ENCODE measurements at regions not wholly inside any gene's neighbourhood (a gene's known extent, or its start where the extent isn't known, plus 50 kb on each side); places are given as distances from the start of the nearest gene placed in this dataset.

DNA sequence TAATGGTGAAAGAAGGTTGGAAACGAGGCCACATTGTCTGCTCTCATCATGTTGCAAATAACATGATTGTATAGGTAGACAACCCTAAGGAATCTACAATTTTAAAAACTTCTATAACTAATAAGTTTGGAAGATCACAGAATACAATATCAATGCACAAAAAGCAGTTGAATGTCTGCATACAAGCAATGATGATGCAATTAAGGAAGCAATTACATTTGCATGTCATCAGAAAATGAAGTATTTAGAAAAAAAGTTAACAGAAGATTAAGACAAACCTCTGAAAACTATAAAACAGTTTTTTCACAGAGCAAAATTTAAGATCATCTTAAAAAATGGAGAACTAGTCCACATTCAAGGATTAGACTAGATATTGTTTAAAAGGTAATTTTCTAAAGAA, 181.1 kb downstream of the METTL4 start:
- Mint-ChIP-seq H3K9me3 (ENCODE audit: low read depth) (peaks cover 8% of the 10 kb centered on the region), H3K36me3 (ENCODE audit: insufficient read depth) (peaks cover 2% of the 10 kb centered on the region), H3K4me1 (ENCODE audit: low read depth) (peaks cover 3% of the 10 kb centered on the region), H3K27me3 (no peaks in the 10 kb centered on the region), H3K27ac (no peak overlapping the region), H3K4me3 (ENCODE audit: low read depth) (no peak overlapping the region)
- DNase-seq (ENCODE audit: low spot score, unreplicated experiment): no peak
- TF ChIP-seq, protein P1, sequence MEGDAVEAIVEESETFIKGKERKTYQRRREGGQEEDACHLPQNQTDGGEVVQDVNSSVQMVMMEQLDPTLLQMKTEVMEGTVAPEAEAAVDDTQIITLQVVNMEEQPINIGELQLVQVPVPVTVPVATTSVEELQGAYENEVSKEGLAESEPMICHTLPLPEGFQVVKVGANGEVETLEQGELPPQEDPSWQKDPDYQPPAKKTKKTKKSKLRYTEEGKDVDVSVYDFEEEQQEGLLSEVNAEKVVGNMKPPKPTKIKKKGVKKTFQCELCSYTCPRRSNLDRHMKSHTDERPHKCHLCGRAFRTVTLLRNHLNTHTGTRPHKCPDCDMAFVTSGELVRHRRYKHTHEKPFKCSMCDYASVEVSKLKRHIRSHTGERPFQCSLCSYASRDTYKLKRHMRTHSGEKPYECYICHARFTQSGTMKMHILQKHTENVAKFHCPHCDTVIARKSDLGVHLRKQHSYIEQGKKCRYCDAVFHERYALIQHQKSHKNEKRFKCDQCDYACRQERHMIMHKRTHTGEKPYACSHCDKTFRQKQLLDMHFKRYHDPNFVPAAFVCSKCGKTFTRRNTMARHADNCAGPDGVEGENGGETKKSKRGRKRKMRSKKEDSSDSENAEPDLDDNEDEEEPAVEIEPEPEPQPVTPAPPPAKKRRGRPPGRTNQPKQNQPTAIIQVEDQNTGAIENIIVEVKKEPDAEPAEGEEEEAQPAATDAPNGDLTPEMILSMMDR (IDR thresholded peaks at IDR 0.05; ENCODE audit: unreplicated experiment): no peak

- Mint-ChIP-seq H3K9me3 (ENCODE audit: low read depth) (peaks cover 6% of the 10 kb centered on the region), H3K27ac (no peak overlapping the region), H3K36me3 (ENCODE audit: insufficient read depth) (peaks cover 2% of the 10 kb centered on the region), H3K4me1 (ENCODE audit: low read depth) (peaks cover 8% of the 10 kb centered on the region), H3K27me3 (no peaks in the 10 kb centered on the region), H3K4me3 (ENCODE audit: low read depth) (no peak overlapping the region)
- no peak for DNase-seq (ENCODE audit: low spot score, unreplicated experiment)
- TF ChIP-seq, protein P1 (IDR thresholded peaks at IDR 0.05; ENCODE audit: unreplicated experiment): no peak
Observed at GRCh38 chr18:2391470-2391869, 179.8 kb downstream of the METTL4 start.

GRCh38 chr18:2392446-2392845, 178.9 kb downstream of the METTL4 start:
- H3K4me3 Mint-ChIP-seq (ENCODE audit: low read depth): no peak overlapping the region
- TF ChIP-seq, protein P1 (IDR thresholded peaks at IDR 0.05; ENCODE audit: unreplicated experiment): no peak
- peaks cover 5% of the 10 kb centered on the region for H3K9me3 Mint-ChIP-seq (ENCODE audit: low read depth)
- H3K4me1 Mint-ChIP-seq (ENCODE audit: low read depth): peaks cover 10% of the 10 kb centered on the region
- H3K27ac Mint-ChIP-seq: no peak overlapping the region
- H3K27me3 Mint-ChIP-seq: no peaks in the 10 kb centered on the region
- H3K36me3 Mint-ChIP-seq (ENCODE audit: insufficient read depth): peaks cover 2% of the 10 kb centered on the region
- no peak for DNase-seq (ENCODE audit: low spot score, unreplicated experiment)

- H3K4me3 Mint-ChIP-seq (ENCODE audit: low read depth): no peak overlapping the region
Observed at GRCh38 chr18:2394684-2395083, 176.6 kb downstream of the METTL4 start.

DNA sequence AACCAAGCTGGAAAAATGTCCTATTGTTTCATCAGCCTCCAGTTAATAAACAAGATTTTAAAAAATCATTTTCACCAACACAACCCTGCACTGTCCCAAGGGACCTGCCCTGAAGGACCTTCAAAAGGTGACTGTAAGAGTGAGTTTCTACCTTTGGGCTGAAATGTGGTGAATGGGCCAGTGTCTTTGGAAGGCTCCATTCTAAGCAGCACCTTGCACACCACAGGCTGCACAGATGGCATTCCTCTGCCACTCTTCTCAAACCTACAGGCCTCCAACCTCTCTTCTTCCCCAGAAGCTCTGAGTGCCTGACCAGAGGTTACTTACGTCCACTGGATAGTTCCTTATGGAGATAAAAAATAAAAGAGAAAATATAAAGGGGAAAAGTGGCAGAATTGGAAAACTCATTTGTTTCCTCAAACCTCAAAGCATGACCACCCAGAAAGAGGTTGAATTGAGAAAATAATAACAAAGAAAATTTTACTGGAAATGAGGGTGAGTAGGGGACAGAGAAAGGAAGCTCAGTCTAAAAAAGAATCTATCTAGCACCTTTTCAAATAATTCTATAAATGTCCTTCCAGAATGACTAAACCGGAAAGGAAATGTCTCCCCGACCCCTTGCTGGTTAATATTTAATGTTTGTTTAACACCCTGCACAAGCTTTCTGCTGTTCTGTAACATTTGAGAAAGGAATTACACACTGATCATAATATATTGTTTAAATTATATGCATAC, 175.7 kb downstream of the METTL4 start:
- H3K36me3 Mint-ChIP-seq (ENCODE audit: insufficient read depth): no peaks in the 10 kb centered on the region
- no peak overlapping the region for H3K27ac Mint-ChIP-seq
- no peak overlapping the region for H3K4me3 Mint-ChIP-seq (ENCODE audit: low read depth)
- no peak for DNase-seq (ENCODE audit: low spot score, unreplicated experiment)
- H3K4me1 Mint-ChIP-seq (ENCODE audit: low read depth): peaks cover 10% of the 10 kb centered on the region
- TF ChIP-seq, protein P1 (IDR thresholded peaks at IDR 0.05; ENCODE audit: unreplicated experiment): no peak
- no peaks in the 10 kb centered on the region for H3K9me3 Mint-ChIP-seq (ENCODE audit: low read depth)
- no peaks in the 10 kb centered on the region for H3K27me3 Mint-ChIP-seq

More at GRCh38 chr18:2394684-2395083, 176.6 kb downstream of the METTL4 start:
- DNase-seq (ENCODE audit: low spot score, unreplicated experiment): no peak
- Mint-ChIP-seq H3K36me3 (ENCODE audit: insufficient read depth) (no peaks in the 10 kb centered on the region), H3K27ac (no peak overlapping the region), H3K9me3 (ENCODE audit: low read depth) (peaks cover 3% of the 10 kb centered on the region), H3K27me3 (no peaks in the 10 kb centered on the region), H3K4me1 (ENCODE audit: low read depth) (peaks cover 10% of the 10 kb centered on the region)
- TF ChIP-seq, protein P1 (IDR thresholded peaks at IDR 0.05; ENCODE audit: unreplicated experiment): no peak
